Sigmoid colon (tissue), 4 donors: ENCODE measurements at regions not wholly inside any gene's neighbourhood (a gene's known extent, or its start where the extent isn't known, plus 50 kb on each side); places are given as distances from the start of the nearest gene placed in this dataset.

ENCODE experiments used
- EP300 ChIP-seq, 4 donors: sonication (generic); formaldehyde crosslinking; IDR thresholded peaks; one replicate each; pipeline ENCODE4 v1.6.1; 2017; ENCODE audit warnings: antibody characterized with exemption in 4 of 4
- POLR2A ChIP-seq, 2 donors: fragments of 450-650 bp; IDR thresholded peaks; one replicate each; pipeline ENCODE4 v1.6.1; 2016; ENCODE audit warnings: antibody characterized with exemption in 2 of 2, mild to moderate bottlenecking in 2 of 2, moderate library complexity in 2 of 2
- POLR2AphosphoS5 ChIP-seq, 4 donors: sonication (generic); formaldehyde crosslinking; IDR thresholded peaks; one replicate each; pipeline ENCODE4 v1.6.1; 2017; ENCODE audit warnings: antibody characterized with exemption in 4 of 4
- TF ChIP-seq, protein P1 (sequence below), 4 experiments: fragments of 450-650 bp in 3 of 4; fragments of 200-600 bp in 1 of 4; IDR thresholded peaks; one replicate each; pipeline ENCODE4 v1.5.1; 2016 to 2019; ENCODE audit warnings: antibody characterized with exemption in 4 of 4, mild to moderate bottlenecking in 3 of 4, moderate library complexity in 2 of 4

DNA sequence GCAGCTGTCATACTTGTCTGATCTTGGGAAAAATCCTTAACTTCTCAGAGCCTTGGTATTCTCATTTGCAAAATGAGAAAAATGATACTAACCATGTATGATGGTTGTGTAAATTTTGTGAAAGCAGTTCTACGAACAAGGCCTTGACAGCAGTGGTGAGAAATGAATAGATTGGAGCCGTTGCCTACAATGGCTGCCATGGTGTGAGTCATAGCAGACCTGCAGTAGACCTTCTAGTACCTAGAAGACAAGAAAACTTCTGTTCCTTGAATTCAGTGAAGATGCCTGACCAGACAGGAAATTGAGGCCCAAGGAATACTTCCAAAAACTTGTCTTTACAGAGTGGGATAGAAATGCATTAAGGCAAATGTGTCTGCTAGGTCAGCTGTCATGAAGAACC, 338.9 kb downstream of the QKI start:
- TF ChIP-seq EP300 (IDR thresholded peaks at IDR 0.05) = no peak
- TF ChIP-seq, protein P1, sequence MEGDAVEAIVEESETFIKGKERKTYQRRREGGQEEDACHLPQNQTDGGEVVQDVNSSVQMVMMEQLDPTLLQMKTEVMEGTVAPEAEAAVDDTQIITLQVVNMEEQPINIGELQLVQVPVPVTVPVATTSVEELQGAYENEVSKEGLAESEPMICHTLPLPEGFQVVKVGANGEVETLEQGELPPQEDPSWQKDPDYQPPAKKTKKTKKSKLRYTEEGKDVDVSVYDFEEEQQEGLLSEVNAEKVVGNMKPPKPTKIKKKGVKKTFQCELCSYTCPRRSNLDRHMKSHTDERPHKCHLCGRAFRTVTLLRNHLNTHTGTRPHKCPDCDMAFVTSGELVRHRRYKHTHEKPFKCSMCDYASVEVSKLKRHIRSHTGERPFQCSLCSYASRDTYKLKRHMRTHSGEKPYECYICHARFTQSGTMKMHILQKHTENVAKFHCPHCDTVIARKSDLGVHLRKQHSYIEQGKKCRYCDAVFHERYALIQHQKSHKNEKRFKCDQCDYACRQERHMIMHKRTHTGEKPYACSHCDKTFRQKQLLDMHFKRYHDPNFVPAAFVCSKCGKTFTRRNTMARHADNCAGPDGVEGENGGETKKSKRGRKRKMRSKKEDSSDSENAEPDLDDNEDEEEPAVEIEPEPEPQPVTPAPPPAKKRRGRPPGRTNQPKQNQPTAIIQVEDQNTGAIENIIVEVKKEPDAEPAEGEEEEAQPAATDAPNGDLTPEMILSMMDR (IDR thresholded peaks at IDR 0.05) = no peak
- no peak for TF ChIP-seq POLR2AphosphoS5 (IDR thresholded peaks at IDR 0.05)
- no peak for TF ChIP-seq POLR2A (IDR thresholded peaks at IDR 0.05)
